HG03354 (cell line): ENCODE measurements at regions not wholly inside any gene's neighbourhood (a gene's known extent, or its start where the extent isn't known, plus 50 kb on each side); places are given as distances from the start of the nearest gene placed in this dataset.

Experiments
- ATAC-seq: cut with Tn5 transposase; IDR thresholded peaks from one replicate; pipeline ENCODE4 v1.9.1; 2021; ENCODE audit warnings: mild to moderate bottlenecking; ENCODE audit not compliant: unreplicated experiment, poor library complexity, severe bottlenecking

DNA sequence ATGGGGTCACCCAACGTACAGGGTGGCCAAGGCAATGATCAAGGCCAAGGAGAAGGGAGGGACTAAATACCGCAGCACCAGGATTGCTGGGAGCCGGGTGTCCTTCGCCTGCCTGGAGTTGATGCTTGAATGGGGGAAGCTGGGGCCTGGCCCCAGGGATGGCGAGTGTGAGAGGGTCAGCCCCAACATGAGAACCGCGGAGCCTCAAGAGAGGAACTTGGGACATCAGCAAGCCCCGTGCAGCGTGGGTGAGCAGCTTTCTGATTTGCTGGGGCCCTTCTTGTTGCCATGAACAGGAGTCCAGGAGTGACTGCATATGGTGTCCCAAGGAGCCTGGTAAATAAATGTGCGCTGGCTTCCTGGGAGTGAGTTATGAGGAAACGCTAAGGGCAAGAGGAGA, 72.8 kb upstream of the PITRM1 start:
- ATAC-seq = no peak

DNA sequence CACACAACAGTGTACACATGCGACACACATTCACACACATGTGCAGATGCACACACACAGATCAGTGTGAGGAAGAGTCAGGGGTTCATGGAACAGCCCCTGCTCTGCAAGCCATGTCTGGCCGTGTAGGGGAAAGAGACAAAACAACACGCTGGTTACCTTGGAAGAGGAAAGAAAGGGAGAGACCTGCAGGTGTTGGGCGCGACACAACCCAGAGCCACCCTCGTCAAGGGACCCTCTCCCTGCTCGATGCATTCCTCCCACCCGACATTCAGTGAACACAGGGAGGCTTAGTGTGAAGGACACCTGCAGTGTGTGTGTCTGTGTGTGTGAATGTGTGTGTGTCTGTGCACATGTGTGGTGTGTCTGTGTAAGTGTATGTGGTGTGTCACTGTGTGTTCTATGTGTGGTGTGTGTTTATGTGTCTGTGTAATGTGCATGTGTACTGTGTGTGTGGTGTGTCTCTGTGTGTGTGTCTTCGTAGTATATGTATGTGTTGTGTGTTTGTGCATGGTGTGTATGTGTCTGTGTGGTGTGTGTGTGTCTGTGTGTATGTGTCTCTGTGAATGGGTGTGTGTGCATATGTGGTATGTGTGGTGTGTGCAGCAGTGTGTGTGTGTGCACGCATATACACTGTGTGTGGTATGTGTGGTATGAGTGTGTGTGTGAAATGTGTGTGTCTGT, 69.5 kb upstream of the PITRM1 start:
- no peak for ATAC-seq

DNA sequence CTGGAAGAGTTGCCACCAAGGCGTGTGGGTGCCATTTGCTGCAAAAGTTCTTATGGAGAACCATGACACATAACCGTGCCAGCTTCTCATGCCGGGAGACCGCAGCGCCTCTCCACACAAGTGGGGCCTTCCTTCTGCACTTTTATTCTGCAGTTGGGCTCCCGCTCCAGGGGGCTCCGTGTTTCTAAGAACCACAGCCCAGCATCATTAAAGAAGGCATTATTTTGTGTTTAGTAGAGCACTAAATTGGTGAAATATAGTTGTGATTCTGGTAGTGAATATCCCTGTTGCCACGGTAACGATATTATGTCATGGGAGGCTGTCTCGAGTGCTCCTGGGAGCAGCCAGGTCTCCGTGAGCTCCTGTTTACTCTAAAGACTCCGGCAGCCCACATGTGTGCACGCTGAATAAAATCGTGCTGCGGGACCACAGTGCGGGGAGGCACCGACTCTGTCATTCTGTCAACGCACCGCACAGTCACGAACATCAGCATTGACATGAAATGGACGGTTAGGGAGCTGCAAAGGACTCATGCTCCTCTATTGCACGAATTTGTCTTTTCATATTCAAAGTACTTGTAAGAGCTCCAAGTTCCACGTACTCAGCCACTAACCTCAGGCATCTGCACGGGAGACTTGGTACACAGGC, 68.8 kb upstream of the PITRM1 start:
- ATAC-seq = no peak

DNA sequence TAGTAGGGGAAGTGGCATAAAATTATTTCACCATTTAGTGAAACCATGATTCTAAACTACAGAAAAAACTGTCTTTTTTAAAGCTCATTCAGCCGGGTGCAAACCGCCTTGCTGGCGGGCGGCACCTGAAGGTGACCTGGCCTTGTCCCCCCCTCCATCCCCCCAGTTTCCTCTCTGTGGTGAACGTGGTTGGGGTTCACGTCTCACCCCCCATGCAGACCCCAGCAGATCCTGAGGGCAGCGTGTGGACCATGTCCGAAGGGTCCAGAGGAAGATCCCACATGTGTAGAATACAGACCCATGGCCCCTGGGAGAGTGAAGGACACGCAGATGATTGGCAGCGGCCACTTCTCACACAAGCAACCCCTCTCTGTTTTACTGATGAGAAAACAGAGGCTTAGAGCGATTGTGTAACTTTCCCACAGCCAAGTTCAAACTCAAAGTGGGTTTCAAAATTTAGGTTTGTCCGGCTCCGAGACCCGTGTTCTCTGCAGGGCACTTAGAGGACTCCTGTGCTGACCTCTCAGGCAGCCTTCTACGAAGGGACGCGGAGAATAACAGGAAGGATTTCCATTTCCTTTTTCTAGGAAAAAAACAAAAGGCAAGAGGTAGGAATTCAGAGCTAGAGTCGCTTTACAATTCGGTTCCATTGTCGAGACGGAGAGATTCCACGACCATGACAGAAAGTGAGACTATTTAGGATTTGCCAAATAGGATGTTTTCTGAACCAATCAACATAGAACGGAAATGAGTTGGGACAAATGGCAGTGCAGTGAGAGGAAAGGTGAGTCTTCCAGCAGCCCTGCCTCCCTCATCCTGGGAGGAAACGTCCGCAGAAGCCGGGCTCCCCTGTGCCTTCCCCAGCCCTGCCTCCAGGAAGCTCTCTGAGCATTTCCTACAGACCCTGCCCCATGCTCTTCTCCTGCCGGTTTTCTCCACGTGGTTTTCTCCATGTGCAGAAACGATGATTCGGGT, 67.6 kb upstream of the PITRM1 start:
- ATAC-seq = no peak

DNA sequence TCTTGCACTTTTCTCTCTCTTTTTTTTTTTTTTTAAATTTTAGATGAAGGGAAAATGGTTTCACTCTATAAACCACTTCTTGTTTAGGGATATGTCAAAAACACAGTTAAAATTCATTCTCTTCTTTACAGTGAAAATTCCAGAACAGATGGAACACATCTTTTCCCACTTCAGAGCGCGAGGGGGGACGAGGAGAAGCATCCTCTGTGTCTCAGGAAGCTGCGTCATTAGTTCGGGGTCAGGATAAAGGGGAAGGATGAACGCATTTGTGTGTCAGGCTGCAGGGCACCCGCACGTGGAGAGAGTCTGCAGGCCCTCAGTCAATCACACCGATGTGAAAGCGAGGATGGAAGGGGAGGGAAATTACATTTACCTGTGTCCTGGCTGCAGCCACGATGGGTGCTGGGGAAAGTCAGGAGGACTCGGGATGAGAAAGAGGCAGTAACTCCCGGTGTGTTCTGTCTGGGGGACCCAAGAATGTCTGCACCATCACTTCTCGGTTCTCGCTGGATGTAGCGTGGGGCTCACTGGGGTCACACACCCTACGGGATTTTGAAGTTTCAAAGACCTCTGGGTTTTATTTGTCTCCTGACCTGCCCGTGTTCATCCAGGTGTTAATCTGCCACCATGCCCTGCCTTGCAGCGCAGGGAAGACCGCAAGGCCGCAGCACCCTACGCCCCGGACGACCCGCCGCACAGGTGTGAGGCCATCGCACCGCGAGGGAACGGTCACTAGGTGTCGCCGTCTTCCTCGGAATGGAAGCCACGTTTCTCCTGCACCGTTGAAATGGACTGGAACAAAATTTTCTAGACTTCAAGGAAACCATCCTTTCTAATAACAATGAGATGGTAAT, 66.7 kb upstream of the PITRM1 start:
- peak; percentile 78 for ATAC-seq

DNA sequence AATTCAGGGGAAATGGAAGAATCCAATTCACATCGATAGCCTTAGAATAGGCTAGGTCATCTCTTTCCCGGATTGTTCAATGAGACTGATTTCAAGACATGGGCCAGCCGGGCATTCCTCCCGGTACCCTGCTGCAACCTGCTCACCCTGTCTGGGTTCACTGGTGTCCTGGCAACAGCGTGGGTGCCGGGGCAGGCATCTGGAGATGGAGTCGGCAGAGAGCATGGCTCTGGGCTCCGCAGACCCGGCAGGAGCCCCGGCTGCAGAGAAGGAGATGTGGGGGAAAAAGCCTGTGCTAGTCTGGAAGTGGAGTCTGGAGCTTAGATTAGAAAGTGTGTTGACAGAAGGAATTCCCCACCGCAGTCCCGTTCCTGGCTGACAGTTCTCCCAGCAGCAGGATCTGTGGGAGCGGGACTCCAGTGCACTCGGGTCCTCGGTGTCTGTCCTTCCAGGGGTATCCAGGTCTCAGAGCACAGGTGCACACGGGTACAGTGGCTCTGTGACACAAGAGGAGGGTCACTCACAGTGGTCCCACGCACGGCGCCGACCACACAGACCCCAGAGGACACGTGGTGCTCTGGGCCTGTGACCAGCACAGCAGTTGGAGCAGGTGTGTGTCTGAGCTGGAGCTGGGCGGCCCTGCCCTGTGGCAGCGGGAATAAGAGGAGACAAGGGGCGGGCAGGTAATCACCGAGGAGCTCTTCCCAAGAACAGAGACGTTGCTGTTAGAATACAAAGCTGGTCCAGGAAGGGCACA, 65.7 kb upstream of the PITRM1 start:
- ATAC-seq = no peak

DNA sequence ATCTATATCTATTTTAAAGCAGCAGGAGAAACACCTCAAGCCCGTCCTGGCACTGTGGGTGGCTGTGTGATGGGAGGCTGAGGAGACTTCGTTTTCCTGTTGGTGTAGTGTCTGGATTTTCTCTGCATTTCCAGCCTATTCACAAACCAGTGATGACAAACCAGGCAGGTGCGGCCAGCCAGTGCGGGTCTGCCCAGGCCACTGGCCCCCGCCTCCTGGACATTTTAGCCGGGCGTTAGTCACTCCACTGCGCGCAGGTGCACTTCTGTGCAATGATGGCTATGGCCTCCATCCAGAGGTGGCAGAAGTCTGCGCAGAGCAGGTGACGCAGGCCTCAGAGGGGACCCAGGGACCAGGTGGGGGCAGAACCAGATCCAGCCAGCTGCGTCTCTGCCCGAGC, 64.9 kb upstream of the PITRM1 start:
- no peak for ATAC-seq

DNA sequence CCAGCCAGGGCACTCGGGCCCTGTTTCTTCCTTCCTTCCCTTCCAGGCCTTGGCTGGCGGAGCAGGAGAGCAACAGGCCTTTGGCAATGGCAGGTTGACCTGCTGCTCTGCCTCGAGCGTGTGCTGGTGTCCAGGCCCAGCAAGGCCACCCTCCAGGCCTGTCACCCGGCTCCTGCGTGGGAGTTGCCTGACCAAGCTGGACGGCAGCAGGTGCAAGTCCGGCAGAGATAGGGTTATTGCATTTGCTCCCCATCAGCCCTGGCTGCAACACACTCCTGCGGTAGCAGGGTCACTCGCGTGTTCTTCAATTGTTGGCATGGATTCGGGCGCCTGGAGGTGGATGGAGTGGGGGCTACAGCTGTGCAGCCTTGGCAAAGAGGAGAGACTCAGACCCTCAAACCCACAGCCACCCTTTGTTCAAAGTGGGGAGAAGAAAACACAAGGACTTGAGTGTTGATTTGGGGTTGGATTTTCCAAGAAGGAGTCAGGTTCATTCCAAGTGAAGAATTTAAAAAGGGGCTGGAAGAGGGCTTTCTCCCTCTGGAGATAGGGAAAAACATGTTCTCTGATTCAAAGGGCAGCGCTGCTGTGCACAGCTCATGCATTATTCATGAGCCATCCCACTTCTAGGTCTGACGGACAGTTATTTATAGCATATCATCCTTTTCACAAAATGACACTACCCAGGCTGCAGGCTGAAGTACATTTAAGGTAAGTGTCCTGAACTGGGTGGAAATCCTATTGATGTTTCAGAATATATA, 64.2 kb upstream of the PITRM1 start:
- no peak for ATAC-seq

DNA sequence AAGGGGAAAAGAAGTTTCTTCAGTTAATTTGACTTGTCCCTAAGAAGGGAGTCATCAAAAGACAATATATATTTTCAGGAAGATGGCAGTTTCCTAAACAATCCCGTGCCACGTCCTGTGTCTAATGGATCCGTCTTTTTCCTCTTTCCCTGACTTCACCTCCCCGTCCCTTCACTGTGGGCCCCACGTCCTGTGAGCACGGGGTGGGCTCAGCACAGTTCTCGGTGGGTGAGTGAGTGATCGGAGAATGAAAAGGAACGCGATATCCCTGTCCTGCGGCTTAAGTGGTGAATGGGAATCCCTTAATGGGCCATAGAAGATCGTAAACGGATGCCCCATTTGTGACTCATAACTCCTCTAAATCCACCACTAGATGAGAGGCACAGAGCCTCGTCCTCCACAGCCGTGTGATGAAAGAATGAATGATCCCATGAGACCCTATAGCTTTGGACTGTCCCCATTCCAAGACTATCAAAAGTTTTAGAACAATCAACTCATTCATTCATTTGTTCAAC, 63.5 kb upstream of the PITRM1 start:
- ATAC-seq = no peak

DNA sequence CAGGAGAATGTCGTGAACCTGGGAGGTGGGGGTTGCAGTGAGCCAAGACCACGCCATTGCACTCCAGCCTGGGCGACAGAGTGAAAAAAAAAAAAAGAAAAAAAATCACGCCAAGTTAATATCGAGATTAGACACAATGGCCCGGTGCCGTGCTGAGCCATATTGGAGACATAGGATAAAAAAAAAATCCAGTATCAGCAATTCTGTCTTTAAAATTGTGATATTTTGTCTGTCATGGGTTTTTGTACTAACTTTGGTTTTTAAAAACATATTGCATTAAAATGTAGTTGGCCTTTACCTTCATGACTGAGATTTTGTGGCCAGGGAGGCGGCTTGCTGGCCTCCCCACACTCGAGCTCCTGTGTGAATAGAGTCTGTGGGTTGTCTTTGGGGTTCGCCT, 62.8 kb upstream of the PITRM1 start:
- ATAC-seq = no peak

DNA sequence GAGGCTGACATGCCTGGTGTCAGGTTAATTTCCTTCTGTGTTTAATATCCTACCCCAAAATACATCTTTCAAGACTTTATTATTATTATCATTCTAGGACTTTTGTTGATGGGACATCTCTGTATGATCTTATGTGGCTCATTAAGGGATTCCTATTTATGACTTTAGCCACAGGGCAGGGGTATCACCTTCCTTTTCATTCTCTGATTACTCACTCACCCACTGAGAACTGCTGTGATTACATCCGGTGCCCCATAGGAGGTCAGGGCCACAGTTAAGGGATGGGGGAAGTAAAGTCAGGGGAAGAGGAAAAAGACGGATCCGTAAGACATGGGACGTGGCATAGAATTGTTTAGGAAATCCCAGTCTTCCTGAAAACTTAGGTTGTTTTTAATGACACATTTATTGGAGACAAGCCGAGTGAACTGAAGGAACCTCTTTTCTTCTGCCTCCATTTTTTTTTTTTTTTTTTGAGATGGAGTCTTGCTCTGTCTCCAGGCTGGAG, 61.0 kb upstream of the PITRM1 start:
- no peak for ATAC-seq

DNA sequence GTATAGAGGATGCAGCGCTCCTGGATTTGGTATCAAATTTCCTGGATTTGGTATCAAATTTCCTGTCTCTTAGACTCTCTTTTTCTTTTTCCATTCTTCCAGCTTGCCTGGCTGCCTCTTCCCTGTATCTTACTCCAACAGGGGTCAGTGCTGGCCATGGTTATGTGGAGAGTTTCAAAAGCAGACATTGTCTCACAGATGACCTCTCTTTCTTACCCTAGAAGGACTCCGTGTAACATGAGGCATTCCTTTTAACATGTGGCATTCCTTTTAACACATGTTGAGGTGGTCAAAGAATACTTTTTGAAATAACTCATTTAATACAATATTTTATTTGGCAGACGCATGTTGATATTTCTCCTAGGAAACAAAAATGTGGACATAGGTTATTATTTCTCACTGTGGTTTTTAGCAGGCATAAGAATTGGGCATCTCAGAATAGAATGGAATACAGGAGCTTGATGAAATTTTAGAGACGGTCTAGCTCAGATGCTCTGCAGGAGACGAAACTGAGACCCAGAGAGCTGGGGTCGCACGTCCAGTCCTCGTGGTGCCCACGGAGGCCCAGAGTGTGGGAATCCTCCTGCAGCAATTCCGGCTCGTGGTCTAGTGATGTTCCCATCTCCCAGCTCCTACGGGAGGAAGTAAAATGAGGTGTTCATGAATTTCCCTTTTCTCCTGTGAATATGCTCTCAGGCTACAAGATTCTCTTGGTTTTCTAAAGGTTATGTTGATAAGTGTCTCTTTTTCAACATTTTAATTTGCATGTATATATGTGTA, 59.6 kb upstream of the PITRM1 start:
- no peak for ATAC-seq

DNA sequence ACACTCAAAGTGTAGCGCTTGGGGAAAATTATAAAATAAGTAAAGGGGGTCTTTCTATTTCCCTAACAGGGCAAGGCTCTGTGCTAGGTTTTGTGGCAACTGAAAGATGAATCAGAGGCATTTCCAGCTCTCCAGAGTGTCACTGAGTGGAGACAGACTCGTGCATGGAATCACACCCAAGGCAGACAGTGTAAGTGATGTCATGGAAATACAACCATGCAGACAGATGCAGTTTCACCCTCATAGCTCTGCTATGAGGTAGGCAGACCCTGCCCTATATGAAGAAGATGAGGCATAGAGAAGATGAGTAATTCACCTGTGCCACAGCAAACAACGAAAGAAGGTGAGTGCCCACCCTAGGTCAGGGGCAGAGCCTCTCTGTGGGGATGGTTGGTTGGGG, 57.2 kb upstream of the PITRM1 start:
- ATAC-seq = no peak

DNA sequence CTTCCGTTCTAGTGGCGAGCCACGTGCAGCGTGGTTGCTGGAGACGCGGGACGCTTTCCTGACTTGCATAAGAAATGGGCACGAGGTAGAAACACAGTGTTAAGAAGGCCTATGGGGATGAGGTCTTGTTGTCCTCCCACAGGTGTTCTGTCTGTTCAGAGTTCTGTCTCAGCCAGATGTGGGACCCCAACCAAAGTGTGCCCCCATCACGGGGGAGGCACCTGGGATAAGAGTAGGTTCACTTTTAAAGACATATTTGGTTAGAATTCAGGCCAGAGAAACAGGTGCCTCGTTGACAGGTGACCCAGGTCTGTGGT, 56.0 kb upstream of the PITRM1 start:
- ATAC-seq = no peak

DNA sequence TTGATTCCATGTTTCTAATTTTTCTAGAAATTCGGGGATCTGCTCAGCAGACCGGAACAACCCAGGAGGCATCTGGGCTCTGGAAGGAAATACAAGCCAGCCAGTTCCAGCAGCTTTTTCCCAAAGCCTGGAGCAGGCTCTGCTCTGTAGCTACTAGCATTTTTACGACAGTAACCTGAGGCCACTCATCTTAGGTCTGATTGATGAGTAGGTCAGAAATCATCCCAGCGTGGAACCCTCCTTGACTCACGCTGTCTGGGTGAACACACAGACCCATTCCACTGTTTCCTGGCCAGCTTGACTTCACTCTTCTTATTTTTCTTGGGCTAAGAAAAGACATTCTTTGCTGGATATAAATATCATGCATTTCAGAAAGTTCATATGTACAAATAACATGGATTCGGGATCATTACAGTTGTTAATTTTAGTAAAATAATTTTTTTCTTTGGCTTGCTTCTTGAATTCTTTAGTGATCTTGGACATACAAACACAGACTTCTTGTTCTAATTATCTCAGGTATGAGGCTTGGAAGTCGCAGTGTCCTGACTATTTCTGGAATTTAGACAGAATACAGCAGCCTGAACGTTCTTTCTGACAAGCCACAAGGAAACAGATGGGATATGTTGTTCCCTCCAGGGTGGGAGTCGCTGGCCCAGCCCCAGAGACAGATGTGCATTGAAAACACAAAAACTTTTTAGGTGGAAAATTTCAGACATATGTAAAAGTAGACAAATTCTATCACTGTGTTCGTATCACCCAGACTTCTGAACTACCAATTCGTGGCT, 54.6 kb upstream of the PITRM1 start:
- ATAC-seq = no peak

DNA sequence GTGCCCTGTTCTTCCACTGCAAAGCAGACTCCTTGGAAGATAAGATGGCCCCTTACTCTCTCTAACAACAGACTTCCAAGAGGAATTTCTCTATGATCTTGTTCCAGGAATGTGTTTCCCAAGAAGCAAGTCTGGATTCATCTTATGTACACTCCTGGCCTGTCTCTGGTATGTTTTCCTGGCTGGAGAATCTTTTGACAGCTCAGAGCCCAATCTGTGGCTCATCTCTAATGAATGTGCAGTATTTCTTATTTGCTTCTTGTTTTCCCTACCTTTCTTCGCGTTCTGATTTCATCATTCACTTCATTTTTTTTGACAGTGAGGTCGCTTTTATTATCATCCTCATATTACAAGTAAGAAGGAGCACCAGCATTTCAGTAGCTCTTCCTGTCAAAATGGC, 53.0 kb upstream of the PITRM1 start:
- no peak for ATAC-seq

DNA sequence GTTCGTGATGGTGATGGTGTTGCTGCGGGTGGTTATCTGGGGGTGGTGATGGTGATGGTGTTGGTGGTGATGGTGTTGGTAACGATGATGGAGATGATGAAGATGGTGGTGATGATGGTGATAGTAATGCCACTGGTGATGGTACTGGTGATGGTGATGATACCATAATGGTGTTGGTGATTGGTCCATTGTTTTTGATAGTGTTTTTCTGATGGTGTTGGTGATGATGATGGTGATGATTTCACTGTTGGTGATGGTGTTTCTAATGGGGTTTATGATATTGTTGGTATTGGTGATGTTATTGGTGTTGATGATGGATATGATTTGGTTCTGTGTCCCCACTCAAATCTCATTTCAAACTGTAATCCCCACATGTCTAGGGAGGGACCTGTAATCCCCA, 51.7 kb upstream of the PITRM1 start:
- no peak for ATAC-seq
